Mesothelial cell of epicardium (in vitro differentiated cells): ENCODE measurements at regions not wholly inside any gene's neighbourhood (a gene's known extent, or its start where the extent isn't known, plus 50 kb on each side); places are given as distances from the start of the nearest gene placed in this dataset.

ENCODE experiments used
- DNase-seq, 2 experiments: peaks; one replicate each; pipeline ENCODE4 v3.0.0; 2021; ENCODE audit warnings: low spot score in 2 of 2; ENCODE audit not compliant: unreplicated experiment in 2 of 2
- H3K27ac Mint-ChIP-seq: 2 replicates; pipeline ENCODE4 v1.8.0; 2021; ENCODE audit warnings: mixed read lengths
- H3K27me3 Mint-ChIP-seq: 2 replicates; pipeline ENCODE4 v1.8.0; 2021; ENCODE audit warnings: low read depth, mixed read lengths
- H3K36me3 Mint-ChIP-seq: 2 replicates; pipeline ENCODE4 v1.8.0; 2021; ENCODE audit warnings: mixed read lengths
- H3K4me1 Mint-ChIP-seq: 2 replicates; pipeline ENCODE4 v1.8.0; 2021; ENCODE audit warnings: mixed read lengths
- H3K4me3 Mint-ChIP-seq: 2 replicates; pipeline ENCODE4 v1.8.0; 2021; ENCODE audit warnings: mild to moderate bottlenecking, moderate library complexity, mixed read lengths
- H3K9me3 Mint-ChIP-seq: 2 replicates; pipeline ENCODE4 v1.8.0; 2021; ENCODE audit warnings: mixed read lengths
- TF ChIP-seq, protein P1 (sequence below): fragments of 200-600 bp; sonication (generic); IDR thresholded peaks from one replicate; pipeline ENCODE4 v1.5.0; 2021; ENCODE audit warnings: antibody characterized with exemption; ENCODE audit not compliant: unreplicated experiment

DNA sequence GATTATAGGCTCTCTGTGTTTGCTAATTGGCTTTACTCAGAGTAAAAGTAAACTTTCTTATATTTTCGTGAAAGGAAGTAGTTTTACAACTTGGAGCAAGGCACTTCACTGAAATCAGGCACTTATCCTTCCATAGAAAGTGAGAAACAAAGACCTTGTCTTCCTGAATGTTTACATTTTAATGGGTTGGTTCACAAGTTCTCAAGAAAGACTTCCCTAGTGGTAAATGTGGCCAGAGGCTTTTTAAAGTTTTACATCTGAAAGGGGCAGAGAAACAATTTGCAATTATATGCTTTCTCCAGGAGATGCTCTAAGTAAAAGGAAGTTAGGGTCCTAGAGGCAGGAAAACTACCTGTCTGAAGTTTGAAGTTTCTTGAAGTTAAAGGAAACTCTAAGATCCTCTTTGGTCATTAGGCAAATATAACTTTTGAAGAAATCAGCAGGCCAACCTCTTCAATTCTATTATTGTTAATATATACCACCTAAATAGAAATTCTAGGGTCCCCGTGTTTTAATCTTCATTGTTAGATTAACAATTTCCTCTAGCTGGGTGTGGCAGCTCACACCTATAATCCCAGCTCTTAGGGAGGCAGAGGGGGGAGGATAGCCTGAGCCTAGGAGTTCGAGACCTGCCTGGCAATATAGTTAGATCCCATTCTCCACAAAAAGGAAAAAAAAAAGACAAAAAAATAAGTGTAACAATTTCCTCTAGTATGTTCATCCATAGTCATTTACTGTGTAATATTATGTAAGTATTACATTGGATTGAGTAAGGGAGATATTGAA, 644.9 kb upstream of the FOXG1 start:
- TF ChIP-seq, protein P1, sequence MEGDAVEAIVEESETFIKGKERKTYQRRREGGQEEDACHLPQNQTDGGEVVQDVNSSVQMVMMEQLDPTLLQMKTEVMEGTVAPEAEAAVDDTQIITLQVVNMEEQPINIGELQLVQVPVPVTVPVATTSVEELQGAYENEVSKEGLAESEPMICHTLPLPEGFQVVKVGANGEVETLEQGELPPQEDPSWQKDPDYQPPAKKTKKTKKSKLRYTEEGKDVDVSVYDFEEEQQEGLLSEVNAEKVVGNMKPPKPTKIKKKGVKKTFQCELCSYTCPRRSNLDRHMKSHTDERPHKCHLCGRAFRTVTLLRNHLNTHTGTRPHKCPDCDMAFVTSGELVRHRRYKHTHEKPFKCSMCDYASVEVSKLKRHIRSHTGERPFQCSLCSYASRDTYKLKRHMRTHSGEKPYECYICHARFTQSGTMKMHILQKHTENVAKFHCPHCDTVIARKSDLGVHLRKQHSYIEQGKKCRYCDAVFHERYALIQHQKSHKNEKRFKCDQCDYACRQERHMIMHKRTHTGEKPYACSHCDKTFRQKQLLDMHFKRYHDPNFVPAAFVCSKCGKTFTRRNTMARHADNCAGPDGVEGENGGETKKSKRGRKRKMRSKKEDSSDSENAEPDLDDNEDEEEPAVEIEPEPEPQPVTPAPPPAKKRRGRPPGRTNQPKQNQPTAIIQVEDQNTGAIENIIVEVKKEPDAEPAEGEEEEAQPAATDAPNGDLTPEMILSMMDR: no peak
- Mint-ChIP-seq H3K4me1 (no peaks in the 10 kb centered on the region), H3K36me3 (no peaks in the 10 kb centered on the region), H3K9me3 (peaks cover 4% of the 10 kb centered on the region), H3K4me3 (no peak overlapping the region), H3K27me3 (no peaks in the 10 kb centered on the region), H3K27ac (no peak overlapping the region)
- no peak for DNase-seq

DNA sequence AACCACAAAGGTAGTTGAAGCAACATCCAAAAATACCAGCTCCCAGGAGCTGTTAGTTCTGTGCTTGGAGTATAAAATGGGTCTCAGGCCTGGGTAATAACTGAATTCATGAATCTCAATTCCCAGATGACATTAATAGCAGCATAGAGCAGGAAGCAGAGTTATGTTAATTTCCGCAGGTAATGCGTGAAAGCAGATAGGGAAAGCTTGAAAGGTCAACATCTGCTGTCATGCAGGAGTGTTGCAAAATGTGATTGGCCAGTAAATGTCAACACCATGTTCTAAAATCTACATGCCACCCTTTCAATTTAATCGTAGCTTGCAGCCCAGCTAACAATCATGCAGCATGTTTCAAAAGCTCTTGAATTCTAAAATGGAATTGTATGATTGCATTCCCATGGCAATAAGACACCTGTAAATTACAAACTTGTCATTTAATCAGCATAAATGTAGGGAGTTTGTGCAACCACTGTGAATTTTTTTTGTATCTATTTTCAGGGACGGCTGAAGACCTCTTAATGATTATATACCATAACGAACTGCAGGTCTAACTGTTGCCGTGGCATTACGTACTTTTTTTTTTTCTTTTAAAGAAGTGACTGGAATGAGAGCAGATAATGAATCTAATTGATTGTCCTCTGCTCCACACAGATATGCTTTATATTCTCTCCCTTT, 635.8 kb upstream of the FOXG1 start:
- Mint-ChIP-seq H3K4me1 (peaks cover 11% of the 10 kb centered on the region), H3K36me3 (peaks cover 2% of the 10 kb centered on the region), H3K4me3 (no peak overlapping the region), H3K27ac (no peak overlapping the region), H3K27me3 (no peaks in the 10 kb centered on the region), H3K9me3 (peaks cover 11% of the 10 kb centered on the region)
- DNase-seq: no peak
- TF ChIP-seq, protein P1: no peak

DNA sequence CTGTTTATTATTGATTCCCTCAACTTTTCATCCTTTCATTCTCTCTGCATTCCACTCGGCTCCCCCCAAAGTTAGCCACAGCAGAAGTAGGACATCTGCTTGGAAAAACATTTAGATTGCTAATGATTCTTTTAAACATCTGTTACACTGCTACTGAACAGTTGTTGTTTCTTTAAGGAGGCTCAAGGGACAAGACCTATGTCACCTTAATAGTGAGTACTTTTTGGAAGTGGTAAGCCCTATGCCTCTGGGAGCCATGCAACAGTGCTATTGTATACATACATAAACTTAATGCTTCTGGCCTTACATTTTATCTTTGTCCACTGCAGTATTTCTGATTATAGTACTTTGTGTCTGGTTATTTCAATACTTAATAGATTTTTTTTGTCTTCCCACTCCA, 628.2 kb upstream of the FOXG1 start:
- TF ChIP-seq, protein P1: no peak
- DNase-seq: no peak

DNA sequence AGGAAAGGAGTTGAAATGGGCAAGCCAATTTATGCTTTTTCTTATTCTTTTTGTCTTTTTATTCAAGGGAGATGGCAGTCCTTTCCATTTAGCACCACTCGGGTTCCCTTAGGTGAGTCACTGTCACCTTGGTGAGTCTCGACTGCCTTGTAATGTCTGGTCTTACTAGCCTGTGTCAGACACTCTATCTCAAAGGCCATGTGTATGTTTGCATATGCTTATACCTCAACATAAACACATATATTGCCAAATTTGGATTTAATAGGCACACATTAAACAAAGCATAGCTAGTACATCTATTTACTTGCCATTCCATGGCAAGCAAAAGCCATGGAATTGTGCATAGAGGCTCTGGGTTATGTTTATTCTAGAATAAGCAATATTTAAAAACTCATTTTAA, 624.9 kb upstream of the FOXG1 start:
- DNase-seq: no peak
- Mint-ChIP-seq H3K4me1 (peaks cover 32% of the 10 kb centered on the region), H3K27me3 (no peaks in the 10 kb centered on the region), H3K4me3 (no peak overlapping the region), H3K27ac (no peak overlapping the region), H3K9me3 (peaks cover 2% of the 10 kb centered on the region), H3K36me3 (no peaks in the 10 kb centered on the region)
- TF ChIP-seq, protein P1: no peak

More for the DNA sequence above, 628.2 kb upstream of the FOXG1 start:
- H3K4me1 Mint-ChIP-seq: peaks cover 23% of the 10 kb centered on the region
- no peak overlapping the region for H3K4me3 Mint-ChIP-seq
- H3K27ac Mint-ChIP-seq: no peak overlapping the region
- peaks cover 4% of the 10 kb centered on the region for H3K9me3 Mint-ChIP-seq
- H3K27me3 Mint-ChIP-seq: no peaks in the 10 kb centered on the region
- H3K36me3 Mint-ChIP-seq: no peaks in the 10 kb centered on the region

DNA sequence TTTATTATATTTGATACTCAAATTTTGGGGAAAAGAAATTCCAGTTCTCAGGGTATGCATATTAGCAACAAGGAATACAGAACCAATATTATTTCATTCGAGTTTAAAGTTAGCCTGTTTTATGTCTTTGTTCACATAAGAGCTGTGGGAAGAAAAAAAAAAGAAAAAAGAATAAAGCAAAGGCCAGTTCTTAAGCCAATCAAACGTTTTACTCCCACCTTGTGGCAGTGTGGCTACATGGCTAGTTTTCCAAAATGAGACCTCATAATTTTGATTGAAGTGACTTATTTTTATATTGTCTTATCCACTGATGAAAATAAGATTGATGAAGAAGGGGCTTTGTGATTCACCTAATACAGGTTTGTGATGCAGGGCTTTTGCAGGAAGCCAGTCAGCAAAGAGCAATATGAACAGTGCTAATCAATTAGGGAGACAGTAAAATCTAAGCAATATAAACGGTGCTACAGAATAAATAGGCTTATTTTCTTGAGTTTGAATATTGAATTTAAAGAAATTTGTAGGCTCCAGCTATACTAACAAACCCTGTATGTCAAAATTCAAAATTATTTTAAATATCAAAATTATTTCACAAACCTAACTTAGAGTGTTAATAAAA, 624.1 kb upstream of the FOXG1 start:
- TF ChIP-seq, protein P1: peak; percentile 61
- no peaks in the 10 kb centered on the region for H3K36me3 Mint-ChIP-seq
- H3K27ac Mint-ChIP-seq: no peak overlapping the region
- no peak overlapping the region for H3K4me3 Mint-ChIP-seq
- DNase-seq: no peak
- H3K9me3 Mint-ChIP-seq: peaks cover 7% of the 10 kb centered on the region
- no peaks in the 10 kb centered on the region for H3K27me3 Mint-ChIP-seq
- peaks cover 32% of the 10 kb centered on the region for H3K4me1 Mint-ChIP-seq
